Suppressor macrophage treated with lipopolysaccharide for 4 hours (primary cell): ENCODE measurements at regions not wholly inside any gene's neighbourhood (a gene's known extent, or its start where the extent isn't known, plus 50 kb on each side); places are given as distances from the start of the nearest gene placed in this dataset.

Experiments
- DNase-seq: peaks from one replicate; pipeline ENCODE4 v3.0.0-alpha.2; 2020

DNA sequence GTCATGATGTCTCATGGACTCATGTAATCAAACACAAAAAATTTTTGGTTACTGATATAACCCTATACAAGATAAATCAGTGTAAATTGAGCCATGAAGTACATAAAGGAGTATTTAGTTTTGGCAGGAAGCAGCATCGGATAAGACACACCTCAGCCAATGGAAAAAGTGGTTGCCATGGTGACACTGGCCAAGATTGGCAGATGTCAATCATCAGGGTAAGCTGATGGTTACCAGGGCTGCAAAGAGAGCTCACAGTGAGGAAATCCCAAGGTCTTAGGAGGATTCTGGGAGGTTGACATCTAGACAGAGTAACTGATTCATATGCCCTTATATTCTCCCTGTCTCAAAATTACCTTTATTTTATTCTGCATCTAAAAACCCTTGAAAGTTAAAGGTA lies 203.8 kb upstream of the PCSK2 start:
- no peak for DNase-seq

DNA sequence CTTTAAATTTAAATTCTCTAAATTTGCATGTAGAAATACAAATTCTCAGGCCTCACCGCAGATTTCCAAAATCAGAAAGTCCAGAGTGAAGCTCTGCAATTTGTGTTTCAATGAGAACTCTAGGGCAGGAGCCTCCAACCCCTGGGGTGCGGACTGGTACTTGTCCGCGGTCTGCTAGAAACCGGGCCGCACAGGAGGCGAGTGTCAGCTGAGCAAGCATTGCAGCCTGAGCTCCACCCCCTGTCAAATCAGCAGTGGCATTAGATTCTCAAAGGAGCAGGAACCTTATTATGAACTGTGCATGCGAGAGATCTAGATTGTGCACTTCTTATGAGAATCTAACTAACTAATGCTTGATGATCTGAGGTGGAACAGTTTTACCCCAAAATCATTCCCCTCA lies 203.0 kb upstream of the PCSK2 start:
- no peak for DNase-seq

DNA sequence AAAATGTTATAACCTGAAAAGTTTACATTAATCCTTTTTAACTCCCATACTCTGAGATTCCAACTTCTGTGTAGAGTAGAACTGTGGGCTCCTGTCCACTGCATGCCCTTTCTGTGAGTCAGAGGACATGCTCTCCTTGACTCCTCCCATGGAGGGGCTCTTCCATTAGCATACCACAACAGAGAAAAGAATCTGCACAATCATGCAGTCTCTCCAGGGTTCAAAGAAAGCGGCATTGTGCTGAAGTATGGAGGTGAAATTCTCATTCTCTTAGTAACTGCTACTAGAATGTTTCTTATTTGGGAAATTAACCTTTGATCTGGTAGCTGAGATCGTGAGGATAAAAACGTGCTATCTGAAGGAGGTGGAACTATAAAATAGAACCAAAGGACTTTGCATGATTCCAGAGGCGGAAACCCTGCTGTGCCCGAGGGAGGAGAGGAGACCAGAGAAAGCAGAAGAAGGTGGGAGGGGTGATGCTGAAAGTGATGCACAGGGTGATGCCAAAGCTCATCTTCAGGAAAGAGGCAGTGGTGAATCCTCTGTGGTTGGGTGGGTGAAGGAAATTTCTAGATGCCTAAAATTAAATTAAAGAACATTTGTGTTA lies 202.2 kb upstream of the PCSK2 start:
- DNase-seq: no peak

DNA sequence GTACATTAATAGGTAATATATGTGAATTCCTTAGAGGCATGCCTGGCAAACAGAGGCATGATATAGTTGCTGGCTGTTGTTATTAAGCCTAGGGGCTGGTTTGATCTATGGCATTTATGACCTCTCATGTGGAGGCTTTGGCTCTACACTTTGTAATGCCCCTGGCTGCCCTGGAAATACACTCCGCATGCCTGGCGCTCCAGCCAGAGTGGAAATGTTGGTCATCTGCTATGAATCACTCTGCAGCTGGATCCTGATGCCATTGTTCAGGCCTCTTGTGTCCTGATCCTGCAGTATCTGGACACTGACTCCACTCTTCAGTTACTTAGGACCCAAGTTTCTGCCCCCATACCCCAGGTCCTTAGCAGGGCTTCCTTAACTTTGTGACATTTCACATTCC lies 200.5 kb upstream of the PCSK2 start:
- no peak for DNase-seq

DNA sequence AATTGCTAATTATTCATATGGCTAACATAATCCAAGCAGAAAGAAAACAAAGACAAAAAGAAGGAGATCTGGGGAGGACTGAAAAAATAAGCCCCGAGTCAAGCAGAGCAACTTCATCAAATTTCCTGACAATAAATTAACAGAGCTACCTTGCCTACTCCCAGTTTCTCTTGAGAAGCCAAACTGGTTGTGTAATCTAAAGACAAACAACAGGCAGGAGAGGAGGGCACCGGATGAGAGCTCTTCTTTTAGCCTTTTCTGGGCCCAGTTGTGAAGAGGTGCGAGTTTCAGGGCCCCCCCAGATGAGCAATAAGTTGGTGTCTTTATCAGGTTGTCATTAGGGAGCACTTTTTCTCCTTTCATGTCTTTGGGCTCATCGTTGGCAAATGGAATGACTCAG lies 197.1 kb upstream of the PCSK2 start:
- DNase-seq: no peak

DNA sequence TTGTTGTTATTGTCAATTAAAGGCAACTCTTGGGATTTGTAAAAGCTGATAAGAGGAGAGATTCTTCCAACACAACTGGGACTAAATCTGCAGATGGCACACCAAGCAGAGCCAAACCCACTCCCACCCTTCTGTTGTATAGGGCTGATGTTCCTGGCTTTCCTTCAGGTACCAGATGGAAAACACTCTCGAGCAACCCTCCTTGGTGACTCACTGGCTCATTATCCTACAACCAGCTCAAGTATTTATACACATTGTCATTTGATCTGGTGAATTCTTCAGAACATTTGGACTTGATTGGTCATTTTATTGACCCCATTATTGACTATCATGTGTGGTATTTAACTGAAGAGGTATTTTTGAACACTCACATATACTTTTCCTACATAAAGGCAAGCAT lies 190.3 kb upstream of the PCSK2 start:
- DNase-seq: no peak

DNA sequence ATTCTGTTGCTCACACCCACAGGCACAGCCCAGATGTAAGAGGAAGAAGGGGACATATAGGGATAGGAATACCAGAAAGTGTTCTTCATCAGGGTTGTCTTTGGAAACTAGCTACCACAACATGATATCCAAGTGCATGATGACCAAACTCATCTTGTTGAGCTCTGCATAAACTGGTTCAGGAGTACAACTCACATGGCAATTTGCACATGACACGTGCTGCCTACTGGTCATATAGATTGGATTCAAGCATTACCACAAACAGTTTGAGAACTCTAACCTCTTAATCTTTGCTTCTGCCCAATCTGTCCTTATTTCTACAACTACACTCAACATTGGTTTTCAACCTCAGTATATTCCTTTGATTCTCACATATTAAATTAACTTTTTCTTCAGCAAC lies 184.7 kb upstream of the PCSK2 start:
- no peak for DNase-seq

DNA sequence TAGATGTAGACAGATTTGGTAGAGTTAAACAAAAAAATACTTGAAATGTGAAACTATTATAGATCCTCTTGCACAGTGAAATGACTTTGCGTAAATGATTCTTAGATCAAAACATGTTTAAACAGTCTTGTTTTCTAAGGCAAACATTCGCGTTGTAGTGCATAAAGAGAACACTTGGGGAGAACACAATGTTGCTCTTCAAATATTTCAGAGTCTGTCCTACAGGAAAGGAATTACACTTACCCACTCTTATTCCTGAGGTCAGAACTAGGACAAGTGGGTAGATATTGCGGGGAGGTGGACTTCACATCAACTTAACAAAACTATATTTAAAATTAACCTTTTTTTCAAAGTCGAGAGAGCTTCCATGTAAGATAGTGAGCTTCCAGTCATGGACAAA lies 183.5 kb upstream of the PCSK2 start:
- no peak for DNase-seq

DNA sequence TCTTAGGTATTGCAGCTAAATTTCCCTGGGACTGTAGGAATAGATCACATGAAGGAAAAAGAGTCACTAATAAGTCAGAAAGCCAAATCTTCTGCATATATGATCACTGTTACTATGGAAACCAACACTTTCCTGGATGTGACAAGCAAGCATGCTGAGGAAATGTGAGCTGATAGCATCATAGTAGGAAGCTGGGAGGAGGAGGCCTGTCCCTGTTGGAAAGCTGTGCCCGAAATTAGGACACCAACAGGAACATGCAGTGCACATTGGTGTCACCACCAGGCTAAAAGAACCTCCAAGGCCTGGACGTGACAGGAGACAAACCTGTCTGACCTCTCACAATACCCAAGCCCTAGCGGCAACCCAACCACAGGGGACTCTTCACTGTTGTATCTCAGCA lies 181.9 kb upstream of the PCSK2 start:
- no peak for DNase-seq

DNA sequence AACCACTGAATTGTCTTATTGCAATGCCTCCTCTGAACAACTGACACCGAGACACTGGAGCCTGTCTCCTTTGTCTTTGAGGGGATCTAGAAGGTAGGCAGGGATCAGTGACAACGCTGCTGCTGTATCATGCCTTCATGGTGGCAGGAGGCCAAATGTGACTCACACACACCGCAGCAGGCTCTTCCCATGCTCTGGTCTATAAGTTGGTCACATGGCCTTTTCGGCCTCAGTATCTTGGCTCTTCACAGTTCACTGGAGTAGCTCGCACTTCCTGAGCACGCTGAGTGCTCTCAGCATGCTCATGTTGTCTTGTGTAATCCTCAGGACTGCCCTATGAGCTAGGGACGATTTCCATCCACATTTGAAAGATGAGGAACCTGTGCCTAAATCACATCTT lies 167.4 kb upstream of the PCSK2 start:
- DNase-seq: no peak

DNA sequence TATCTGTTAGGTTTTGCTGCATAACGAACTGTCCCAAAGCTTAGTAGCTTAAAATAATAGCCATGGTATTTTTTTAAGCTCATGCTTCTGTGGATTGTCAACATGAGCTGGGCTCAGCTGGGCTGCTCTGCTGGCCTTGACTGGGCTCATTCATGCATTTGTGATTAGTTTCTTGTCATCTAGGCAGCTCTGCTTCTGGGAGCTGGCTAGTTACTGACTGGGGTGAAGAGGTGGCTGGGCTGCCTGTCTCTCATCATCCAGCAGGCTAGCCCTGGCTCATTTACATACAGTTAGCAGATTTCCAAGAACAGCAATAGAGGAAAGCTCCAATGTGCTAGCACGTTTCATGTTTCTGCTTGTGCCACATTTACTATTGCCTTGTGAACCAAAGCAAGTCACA lies 165.1 kb upstream of the PCSK2 start:
- DNase-seq: no peak

DNA sequence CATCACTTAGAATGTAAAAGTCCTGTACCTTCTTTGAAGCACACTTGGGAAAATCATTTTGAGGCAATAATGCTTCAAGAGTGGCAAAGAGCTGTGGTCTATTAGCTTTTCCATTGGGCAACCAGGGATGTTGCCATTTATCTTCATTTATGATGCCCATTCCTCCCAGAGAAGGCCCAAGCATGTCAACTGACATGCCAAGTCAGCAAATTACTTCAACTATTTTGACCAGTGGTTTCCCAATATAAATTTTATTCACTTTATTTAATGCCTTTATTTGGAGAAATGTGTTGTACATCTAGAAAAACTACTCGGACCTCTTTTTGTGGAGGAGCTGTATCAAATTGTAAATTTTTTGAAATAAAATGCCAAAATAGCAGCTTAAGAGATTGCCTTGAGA lies 164.1 kb upstream of the PCSK2 start:
- DNase-seq: no peak

DNA sequence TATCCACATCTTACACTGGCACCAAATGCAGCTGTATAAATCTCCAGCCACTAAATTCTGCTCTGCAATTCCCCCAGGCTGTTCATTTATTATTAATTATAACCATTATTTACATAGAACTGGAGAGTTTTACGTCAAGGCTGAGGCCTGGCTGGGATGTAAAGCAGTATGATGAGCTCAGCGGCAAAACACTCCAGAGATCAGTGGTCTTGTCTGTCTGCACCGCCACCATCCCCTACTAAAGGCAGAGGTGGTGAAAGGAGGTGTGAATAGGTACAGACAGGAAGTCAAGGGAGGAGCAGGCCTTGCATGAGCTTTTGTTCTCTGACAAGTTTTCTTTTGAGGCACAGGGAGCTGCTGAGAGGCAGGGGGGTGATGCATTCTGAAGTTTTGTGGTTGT lies 159.9 kb upstream of the PCSK2 start:
- no peak for DNase-seq

DNA sequence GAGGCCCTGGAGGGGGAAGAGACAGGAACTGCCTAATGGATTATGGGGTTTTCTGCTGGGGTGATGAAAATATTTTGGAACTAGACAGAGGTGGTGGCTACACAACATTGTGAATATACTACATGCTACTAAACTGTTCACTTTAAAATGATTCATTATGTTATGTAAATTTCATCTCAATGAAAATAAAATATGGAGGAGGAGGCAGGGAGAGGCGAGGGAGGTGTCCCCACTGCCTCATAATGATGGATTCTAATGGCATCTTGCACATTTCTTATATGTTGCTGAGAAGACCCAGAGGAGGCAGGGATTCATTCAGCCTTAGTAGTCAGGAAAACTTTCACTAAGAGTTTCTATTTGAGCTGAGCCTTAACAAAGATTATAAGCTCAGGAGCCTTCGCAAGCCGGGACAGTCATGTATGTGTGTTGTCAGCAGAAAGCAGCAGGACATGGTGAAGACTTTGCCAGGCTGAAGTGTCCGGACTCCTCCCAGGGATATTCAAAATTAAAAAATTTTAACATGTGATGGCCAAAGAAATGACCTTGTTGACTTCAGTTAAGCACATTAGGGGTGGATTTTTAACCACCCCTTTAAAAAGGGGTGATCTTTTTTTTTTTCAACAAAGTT lies 158.6 kb upstream of the PCSK2 start:
- DNase-seq: no peak

DNA sequence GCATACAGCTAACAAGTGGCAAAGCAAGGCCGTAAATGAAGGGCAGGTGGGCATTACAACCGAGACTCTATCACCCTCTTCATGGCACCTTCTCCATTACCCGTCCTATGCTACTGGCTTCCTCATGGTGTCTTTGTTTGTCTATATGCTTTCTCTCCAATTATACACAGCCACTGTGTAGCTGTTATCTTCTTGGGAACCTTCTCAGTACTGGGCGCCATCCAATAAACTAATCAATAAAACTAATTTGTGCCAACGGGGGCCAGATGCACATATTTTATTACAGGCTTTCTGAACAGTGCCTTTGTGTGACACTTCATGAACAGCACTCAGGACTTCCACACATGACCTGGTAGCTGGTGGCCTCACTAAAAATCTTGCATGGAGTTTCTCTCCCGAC lies 149.8 kb upstream of the PCSK2 start:
- no peak for DNase-seq

DNA sequence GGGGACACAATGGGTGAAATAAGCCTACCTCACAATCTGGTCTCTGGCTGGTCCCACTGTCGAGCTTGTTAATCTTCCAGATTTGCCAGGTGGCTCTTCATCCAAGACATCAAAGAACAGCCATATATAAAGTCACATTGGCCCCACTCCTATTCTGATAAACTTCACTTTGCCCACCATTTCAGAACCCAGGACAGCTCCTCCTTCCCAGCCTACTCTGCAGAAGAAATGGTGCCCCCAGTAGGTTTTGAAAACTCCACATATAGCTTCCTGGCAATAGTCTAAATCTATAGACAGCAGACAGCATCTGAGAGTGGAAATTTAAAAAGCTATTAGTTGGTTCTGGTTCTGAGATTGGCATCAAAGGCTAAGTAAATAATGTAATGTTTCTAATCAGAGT lies 143.1 kb upstream of the PCSK2 start:
- no peak for DNase-seq

DNA sequence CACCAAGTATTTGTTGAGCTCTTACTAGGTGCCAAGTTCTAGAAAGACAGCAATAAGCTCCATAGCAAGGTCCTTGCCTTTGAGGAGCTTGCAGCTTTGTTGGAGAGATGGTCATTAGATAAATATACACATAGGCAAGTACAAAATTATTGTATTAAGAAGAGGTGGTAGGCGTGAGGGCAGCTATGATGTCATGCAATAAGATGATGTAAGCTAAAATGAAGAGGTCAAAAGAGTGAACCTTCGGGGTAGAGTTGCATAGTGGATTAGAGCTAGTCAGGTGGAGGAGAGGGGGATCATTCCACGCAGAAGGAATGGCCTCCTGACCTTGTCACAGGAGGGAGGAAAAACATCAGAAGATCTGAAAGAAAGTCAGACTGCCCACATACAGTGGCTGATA lies 141.9 kb upstream of the PCSK2 start:
- no peak for DNase-seq

DNA sequence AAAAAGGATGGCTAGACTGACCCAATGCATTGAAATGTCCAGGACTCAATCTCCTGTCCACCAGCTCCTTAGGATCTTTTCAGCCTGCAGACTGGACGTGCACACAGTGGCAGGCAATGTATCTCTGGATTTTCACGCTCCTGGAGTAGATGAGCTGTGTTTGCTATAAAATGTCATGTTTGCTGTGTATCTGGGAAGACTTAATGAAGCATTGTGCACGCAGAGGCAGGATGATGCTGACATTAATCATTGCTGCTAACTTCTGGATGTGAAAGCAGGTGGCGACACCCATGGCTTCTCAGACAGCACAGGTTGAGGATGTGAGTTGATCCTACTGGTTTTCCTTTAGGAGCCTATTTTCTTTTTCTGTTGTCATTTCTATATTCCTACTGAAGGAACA lies 133.1 kb upstream of the PCSK2 start:
- DNase-seq: no peak

DNA sequence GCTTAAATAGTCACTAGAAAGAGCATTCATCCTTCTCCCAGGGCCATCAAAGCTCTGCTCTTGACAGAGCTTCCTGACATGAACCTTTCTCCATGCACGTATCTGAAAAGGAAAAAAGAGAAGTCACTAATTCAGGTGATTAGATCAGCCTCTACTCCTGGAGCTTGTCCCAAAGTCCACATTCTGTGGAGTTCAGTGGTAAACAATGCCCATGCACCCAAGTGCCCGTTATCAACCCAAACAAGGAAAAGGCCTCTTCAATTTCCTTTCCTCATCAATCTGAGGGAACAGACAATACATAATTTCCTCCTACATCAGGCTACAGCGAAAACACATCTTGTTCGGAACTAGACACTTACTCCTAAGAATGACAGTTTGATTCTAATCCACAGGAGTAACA lies 129.2 kb upstream of the PCSK2 start:
- DNase-seq: no peak

DNA sequence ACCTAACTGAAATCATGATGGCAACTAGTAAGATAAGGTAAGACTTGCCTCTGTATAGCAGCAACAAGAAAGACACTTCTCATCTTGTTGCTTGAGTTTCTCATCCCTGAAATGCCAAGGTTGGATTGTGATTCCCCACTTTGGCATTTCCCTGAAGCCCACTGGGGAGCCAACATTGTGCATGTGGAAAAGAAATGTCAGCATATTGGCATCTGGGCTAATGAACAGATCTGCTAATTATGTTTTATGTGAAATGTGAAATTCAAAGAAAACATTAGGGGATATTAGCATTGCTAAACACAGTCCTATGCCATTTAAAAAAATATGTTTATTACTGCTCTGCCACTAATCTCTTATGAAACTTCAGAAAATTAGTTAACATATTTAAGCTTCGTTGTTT lies 126.3 kb upstream of the PCSK2 start:
- DNase-seq: no peak

DNA sequence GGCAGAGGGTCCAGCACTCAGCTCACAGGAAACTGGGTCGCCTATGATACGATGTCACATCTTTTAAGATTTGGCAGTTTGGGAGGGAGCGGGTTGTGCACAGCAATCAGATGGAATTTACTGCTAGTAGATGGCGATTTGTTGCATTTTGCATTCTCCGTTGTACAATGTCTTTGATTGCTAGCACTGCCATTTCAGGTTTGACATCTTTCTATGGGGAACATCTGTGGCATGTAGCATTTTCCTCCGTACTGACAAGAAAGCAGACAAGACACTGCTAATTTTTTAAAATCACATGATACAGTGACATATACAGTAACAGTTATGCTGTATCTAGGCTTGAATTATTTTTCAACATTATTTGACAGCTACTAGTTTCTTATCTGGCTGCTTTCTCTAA lies 119.7 kb upstream of the PCSK2 start:
- DNase-seq: no peak

DNA sequence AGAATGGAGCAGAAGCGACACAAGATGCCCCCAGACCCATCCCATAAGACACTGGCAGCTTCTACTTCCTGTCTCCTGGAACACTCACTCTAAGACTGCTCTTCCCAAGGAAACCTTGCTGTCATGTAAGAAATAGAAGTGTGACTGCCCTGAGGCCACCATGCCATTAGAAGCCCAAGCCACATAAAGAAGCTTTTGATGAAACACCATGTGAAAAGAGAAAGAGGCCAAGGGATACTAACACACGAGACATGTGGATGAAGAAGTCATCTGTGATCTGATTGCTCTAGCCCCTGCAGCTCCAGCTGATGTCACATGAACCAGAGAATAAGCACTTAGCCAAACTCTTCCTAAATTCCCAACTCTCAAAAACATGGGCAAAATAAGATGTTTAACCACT lies 117.9 kb upstream of the PCSK2 start:
- DNase-seq: no peak

DNA sequence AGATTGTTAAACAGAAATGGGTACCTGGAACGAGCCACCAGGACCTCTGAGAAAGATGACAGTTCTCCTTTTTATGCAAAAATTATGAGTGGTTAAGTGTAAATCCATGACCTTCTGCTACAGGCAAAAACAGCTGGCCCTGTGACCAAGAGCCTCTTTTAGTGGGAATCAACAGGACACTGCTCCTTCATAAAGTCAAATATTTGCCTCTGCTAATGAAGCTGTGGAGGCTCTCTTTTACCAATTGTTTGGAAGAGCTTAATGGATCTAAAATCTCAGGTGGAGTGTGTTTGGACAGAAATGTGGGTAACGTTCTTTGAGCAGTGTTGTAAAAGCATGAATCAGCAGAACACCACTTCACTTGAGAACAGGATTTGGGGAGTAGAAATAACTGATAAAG lies 117.5 kb upstream of the PCSK2 start:
- DNase-seq: no peak

DNA sequence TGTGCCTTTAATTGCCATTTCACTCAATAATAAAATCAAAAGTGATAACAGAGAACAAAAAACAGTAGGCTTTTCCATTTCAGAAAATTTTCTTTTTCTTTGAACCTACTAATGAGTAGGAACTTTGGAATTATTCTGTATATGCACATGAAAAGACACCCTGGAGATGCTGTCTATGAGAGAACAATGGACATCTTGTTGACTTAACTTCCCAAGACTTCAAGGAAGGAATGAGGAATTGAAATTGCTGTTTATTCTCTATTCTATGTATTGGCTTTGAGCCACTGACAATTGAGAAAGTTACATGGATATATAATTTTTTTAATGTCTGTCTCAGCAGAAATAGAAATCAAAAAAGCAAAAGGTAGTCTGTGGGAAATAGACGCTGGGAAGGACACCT lies 98.6 kb upstream of the PCSK2 start:
- DNase-seq: no peak

DNA sequence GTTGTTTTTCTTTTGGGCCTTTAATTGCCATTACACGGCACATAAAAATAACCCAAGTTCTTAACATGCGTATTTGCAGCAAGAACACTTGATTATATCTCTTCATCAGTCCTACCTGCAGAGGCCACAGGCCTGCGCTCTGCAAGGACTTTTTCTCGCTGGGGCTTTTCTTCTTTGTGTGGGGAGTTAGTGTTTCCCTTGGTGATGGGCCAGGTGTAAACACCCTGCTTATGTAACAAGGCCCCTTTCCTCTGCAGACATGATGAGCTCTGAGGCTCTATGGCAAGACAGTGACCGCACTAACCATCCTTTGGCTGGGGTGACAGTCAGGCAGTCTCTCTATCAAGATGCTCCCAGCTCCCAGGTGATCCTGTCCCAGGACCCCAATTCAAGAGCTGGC lies 97.8 kb upstream of the PCSK2 start:
- no peak for DNase-seq

DNA sequence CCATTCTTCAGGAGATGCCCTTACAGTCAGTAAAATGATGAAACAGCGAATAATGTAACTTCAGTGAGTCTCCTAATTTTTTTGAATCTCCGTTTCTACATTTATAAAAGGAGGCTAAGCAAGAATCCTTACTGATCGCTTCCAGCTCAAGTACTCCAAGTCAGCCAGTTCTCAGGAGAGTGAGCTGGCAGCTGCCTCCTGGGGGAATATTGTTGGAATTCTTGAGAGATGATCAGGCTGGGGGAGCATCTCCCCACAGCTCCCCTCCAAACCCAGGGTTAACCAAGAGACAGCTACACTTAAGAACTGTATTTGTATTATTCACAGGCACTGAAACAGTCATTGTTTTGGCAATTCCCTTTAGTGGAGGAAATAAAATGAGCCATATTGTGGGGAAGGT lies 89.1 kb upstream of the PCSK2 start:
- no peak for DNase-seq
